Left colon (tissue), 2 donors: ENCODE measurements at regions not wholly inside any gene's neighbourhood (a gene's known extent, or its start where the extent isn't known, plus 50 kb on each side); places are given as distances from the start of the nearest gene placed in this dataset.

Experiments used
- ATAC-seq: fragments of 200-7000 bp; cut with Tn5 transposase; one replicate; pipeline ENCODE4 v1.9.1; 2020; ENCODE audit warnings: mild to moderate bottlenecking, moderate library complexity
- DNase-seq, 2 donors: peaks; one replicate each; pipeline ENCODE4 v3.0.0-alpha.2; 2020
- intact Hi-C, 2 donors: fragments of 100-400 bp; cut with DNase I in 1 of 2; cut with micrococcal nuclease in 1 of 2; formaldehyde crosslinking; loops; one replicate each; pipeline versions ENCODE4 v1.11.2 to v1.14.0; 2022; cut with DNase I, micrococcal nuclease
- donor health status: DM: no; HTN: no; CAD: no.
- donor health status: DM: yes; HTN: yes; CAD: no.

DNA sequence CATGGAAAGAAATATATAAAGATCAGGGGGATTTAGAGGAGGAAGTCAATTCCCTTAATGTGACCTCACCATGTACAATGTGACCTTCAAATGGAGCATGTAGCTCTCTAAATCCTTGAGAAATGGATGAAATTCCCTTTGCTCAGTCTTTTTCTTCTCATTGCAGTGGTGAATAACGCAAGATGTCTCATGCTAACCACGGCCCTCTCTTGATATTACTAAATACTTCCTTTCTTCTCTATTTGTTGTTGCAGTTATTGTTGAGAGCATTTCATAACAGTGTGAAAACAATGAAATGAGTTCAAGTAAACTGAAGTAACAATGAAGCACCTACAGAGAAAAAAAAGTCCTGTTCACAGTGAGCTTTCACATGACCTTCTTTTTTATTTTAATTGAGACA is 55.6 kb downstream of the ZNF281 start:
- DNase-seq, result no peak
- no peak for ATAC-seq
- intact Hi-C loops, result no loop called here

- ATAC-seq (no peak), DNase-seq (no peak)
- intact Hi-C loops, result no loop called here
Measured at GRCh38 chr1:200353232-200353631, 56.6 kb downstream of the ZNF281 start.

DNA sequence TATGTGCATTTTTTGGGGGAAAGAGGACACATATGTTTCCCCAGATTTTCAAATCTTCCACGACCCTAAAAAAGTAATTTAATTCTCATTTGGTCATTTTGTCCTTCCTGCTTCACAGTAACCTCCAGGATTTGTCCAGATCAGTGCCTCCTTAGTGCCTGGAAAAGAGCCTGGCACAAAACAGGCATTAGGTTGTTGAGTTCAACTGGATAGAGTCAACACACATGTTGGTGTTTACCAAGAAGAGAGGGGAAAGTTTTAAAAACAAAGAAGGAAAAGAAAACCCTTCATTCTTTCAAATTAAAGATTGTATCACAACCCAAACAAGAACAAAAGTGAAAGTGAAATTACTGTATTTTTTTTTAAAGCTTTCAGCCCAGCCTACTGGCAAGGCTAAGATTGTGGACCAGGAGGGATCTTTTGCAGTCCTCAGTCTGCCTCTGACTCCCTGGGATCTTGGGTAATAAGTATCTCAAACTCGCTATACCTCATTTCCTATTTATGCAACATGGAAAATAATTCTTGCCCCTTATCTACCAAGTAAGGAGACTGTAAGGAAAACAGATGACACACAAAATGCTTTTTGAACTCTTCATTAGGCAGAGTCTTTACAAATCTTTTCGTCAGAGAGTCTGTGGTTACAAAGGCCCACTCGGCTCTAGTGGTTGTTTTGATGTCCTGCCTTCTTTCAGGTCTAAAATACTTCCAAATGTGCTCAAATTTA is 57.8 kb downstream of the ZNF281 start:
- intact Hi-C loops, result no loop called here
- DNase-seq (no peak), ATAC-seq (peak; percentile 61)

DNA sequence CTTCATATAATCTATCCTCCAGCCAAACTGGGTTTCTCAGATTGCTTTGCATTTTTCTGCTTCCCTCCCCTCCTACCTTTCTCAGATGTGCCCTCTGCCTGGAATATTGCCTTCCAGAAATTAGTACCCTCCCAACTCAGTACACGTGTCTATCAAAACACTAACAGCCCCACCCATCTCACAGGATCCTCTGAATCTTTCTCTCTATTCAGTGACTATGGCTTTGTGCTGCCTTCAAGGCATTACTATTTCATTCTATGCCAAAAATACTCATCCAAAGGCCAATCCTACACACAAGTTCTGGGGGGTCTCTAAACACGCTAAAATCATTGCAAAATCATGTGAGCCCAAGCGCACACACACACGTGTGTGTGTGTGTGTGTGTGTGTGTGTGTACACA is 58.4 kb downstream of the ZNF281 start:
- intact Hi-C loops, result no loop called here
- ATAC-seq, result no peak
- DNase-seq, result no peak

DNA sequence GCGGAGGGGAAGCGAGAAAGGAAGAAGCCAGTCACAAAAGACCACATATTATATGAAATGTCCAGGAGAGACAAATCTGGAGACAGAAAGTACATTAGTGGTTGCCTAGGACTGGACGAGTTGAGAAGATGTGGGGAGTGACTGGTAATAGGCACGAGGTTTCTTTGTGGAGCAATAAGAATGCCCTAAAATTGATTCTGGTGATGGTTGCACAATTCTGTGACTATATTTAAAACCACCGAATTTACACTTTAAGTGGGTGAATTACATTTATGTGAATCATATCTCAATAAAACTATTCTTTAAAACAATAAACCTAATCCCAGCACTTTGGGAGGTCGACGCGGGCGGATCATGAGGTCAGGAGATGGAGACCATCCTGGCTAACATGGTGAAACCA is 63.1 kb downstream of the ZNF281 start:
- intact Hi-C loops, result no loop called here
- DNase-seq, result no peak
- ATAC-seq, result no peak

- no peak for DNase-seq
- no peak for ATAC-seq
Measured at GRCh38 chr1:200345520-200345919, 64.3 kb downstream of the ZNF281 start.

DNA sequence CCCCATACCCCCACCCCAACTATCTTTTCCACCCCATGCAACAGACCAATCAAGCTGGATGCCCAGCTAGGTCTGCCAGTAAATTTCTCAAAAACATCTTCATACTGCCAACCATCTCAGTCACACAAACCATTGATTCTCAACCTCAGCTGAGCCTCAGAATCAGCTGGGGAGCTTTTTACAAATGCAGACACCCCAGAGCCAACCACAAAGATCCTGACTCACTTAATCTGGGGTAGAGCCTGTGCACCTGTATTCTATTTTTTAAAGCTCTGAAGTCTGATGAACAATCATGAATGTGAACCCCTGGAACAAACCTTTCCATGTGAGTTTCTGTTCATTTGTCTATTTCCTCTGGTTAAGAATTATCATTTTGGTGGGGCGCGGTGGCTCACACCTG is 66.0 kb downstream of the ZNF281 start:
- ATAC-seq, result no peak
- no peak for DNase-seq

More at GRCh38 chr1:200345520-200345919, 64.3 kb downstream of the ZNF281 start:
- intact Hi-C loops, result no loop called here

GRCh38 chr1:200342511-200343311 is 67.1 kb downstream of the ZNF281 start:
- intact Hi-C loops, result no loop called here
- no peak for ATAC-seq
- no peak for DNase-seq

More for the DNA sequence above, 66.0 kb downstream of the ZNF281 start:
- intact Hi-C loops, result no loop called here

DNA sequence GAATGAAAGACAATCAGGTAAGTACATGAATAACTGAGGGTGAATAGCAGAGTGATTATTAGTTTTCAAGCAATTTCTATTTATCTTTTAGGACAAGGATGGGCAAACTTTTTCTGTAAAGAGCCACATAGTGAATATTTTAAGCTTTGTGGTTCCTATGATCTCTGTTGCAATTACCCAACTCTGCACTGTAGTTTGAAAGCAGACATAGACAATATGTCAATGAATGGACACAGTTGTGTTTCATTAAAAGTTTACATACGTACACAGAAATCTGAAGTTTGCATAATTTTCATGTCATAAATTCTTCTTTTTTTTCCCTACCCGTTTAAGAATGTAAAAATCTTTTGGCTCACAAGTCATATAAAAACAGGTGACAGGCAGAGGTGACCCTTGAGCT is 71.4 kb downstream of the ZNF281 start:
- intact Hi-C loops, result no loop called here
- ATAC-seq (no peak), DNase-seq (no peak)

DNA sequence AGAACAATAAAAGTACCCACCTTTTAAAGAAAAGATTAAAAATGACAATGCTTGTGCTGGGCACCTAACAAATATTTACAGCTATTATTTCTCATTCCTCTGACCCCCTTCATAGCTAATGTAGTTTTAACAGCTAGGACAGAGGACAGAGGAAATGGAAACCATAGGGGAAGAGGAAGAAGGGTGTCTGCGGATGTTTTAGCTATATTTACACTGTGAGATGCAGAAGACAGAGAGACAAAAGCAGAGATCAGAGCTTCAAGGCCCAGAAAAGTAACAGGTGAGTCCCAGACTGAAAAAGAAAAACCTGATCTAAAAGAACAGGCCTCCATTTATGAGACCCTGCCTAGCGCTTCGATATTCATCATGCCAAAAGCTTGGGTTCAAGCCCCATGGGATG is 72.0 kb downstream of the ZNF281 start:
- intact Hi-C loops, result no loop called here
- DNase-seq (no peak), ATAC-seq (no peak)

DNA sequence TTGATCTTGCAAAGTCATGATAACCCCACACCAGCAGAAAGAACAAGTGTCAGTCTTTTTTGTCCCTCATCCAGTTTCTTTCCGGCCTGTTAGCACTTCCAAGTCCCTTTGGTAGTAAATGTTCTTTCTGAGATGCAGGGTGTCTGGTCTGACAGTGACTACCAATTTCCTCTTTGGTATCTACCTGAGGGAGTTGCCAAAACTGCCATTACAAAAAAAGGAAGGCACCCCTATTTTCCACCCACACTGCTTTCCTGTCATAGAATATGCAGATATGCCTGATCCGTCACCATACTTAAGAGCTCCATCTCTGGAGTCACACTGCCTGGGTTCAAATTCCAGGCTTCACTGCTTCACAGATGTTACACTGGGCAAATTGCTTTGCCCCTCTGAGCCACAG is 72.4 kb downstream of the ZNF281 start:
- intact Hi-C loops, result no loop called here
- DNase-seq (no peak), ATAC-seq (no peak)

- intact Hi-C loops, result no loop called here
- DNase-seq (no peak), ATAC-seq (no peak)
Measured at GRCh38 chr1:200336901-200337391, 72.9 kb downstream of the ZNF281 start.

- ATAC-seq (no peak), DNase-seq (no peak)
- intact Hi-C loops, result no loop called here
Measured at GRCh38 chr1:200336101-200336845, 73.6 kb downstream of the ZNF281 start.

GRCh38 chr1:200334661-200335256 is 75.1 kb downstream of the ZNF281 start:
- intact Hi-C loops, result no loop called here
- ATAC-seq (no peak), DNase-seq (no peak)

DNA sequence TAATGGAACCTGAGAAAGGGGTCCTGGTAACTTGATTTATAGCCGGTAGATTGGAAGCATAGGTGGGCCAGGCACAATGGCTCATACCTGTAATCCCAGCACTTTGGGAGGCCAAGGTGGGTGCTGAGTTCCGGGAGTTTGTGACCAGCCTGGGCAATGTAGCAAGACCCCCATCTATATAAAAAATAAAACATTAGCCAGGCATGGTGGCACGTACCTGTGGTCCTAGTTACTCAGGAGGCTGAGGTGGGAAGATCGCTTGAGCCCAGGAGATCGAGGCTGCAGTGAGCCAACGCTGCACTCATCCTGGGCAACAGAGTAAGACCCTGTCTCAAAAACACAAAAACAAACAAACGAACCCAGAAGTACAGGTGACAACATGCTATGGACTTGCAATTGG is 76.5 kb downstream of the ZNF281 start:
- DNase-seq, result no peak
- no peak for ATAC-seq
- intact Hi-C loops, result no loop called here

DNA sequence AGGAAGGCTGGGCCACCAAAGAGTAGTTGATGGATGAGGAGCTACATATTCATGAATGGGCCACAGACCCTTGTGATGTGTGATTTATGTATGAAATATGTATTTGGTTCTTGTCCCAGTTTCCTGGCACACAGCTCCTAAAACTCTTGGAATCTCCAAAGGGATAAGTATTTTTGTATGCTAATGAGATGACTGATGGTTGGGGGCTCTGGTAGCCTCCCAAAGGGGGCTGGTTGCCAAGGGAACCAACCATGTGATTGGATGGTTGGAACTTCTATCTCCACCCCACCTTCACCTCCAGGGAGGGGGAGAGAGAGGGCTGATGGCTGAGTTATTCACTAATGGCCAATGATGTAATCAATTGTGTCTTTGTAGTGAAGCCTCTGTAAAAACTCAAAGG is 77.1 kb downstream of the ZNF281 start:
- no peak for ATAC-seq
- intact Hi-C loops, result no loop called here
- DNase-seq, result no peak

DNA sequence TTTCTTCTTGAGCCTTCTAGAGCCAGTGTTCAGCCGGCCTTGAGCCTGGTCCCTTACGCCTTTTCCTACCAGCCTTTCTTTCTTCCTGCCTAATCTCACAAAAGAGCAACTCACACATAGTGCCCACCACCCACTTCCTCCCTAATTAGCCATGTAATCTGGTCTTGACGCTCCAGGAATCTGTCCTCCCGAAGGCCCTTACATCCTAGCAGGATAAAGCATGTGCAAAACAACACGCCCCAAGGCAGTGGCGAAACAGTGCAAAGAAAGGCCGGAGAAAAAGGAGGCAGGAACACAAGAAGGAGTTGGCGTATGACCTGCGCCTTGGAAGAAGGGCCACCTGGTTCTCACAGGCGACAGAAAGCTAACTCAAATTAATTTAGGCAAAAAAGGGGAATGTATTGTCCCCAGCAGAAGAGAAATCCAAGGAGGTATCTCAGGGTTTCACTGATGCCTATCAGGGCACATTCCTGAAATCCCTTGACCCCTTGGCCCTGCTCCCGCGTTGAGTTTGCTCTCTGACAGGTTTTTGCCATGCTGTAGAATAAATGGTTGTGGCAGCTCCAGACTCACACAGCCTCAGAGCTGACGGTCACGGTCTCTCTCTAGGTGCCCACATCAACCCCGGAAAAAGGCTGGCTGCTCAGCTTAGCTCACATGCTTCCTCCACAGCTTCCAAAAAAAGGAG is 79.0 kb downstream of the ZNF281 start:
- intact Hi-C loops, result no loop called here
- no peak for DNase-seq
- no peak for ATAC-seq

DNA sequence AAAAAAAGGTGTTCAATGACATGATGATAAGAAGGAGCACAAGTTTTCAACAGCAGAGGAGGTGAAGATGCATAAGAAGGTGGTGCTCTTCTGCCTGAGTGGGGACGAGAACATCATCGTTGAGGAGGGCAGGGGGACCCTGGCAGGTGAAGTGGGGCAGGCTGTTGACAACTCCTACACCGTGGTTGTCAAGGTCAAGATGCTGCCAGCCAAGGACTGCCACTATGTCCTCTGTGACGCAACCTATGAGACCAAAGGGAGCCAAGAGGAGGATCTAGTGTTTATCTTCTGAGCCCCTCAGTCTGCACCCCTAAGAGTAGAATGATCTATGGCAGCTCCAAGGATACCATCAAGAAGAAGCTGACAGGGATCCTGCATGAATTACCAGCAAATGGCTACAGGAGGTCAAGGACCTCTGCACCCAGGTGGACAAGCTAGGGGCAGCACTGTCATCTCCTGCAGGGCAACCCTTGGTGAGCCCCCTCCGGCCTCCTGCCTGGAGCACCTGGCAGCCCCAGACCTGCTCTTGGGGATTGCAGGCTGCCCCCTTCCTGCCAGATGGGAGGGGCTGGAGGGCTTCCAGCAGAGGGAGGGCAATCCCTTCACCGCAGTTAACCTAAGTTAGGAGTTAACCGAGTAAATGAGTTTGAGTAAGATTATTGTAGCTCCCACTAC is 80.5 kb downstream of the ZNF281 start:
- no peak for DNase-seq
- ATAC-seq, result no peak
- intact Hi-C loops, result no loop called here
